GM23248 (cell line): ENCODE measurements at regions not wholly inside any gene's neighbourhood (a gene's known extent, or its start where the extent isn't known, plus 50 kb on each side); places are given as distances from the start of the nearest gene placed in this dataset.

Source experiments
- EZH2 ChIP-seq: fragments of 200-600 bp; sonication (generic); IDR thresholded peaks from 2 replicates; pipeline ENCODE4 v1.6.1; 2018; ENCODE audit warnings: antibody characterized with exemption, mild to moderate bottlenecking; ENCODE audit not compliant: insufficient read depth, poor library complexity, severe bottlenecking
- EZH2phosphoT487 ChIP-seq: fragments of 200-600 bp; sonication (generic); IDR thresholded peaks from 2 replicates; pipeline ENCODE4 v1.6.1; 2018; ENCODE audit warnings: antibody characterized with exemption, moderate library complexity, mild to moderate bottlenecking, low read depth; ENCODE audit not compliant: insufficient read depth

- TF ChIP-seq EZH2phosphoT487 (no peak), EZH2 (no peak)
These were observed 170.5 kb upstream of the EEPD1 start for GRCh38 chr7:35982600-35982999.
